Liver (tissue), 8 donors: ENCODE measurements at regions not wholly inside any gene's neighbourhood (a gene's known extent, or its start where the extent isn't known, plus 50 kb on each side); places are given as distances from the start of the nearest gene placed in this dataset.

Source experiments
- DNase-seq: peaks from one replicate; pipeline ENCODE4 v3.0.0-alpha.2; 2017; ENCODE audit warnings: low spot score
- H3K27ac ChIP-seq, 2 donors: one replicate each; pipeline ENCODE4 v1.7.0; 2013; ENCODE audit warnings: inconsistent platforms in 2 of 2, low read length in 2 of 2, control low read depth in 1 of 2, low read depth in 1 of 2, mild to moderate bottlenecking in 1 of 2
- H3K27me3 ChIP-seq, 4 donors: one replicate each; pipeline versions ENCODE4 v1.6.1 to v1.7.0; 2013; ENCODE audit warnings: low read length in 3 of 4, inconsistent platforms in 1 of 4, mild to moderate bottlenecking in 1 of 4, moderate library complexity in 1 of 4; ENCODE audit not compliant: control insufficient read depth in 4 of 4, insufficient read depth in 4 of 4
- H3K36me3 ChIP-seq, 4 donors: one replicate each; pipeline versions ENCODE4 v1.6.1 to v1.7.0; 2013; ENCODE audit warnings: low read length in 3 of 4, mild to moderate bottlenecking in 3 of 4, low read depth in 1 of 4, moderate library complexity in 1 of 4; ENCODE audit not compliant: control insufficient read depth in 4 of 4, insufficient read depth in 3 of 4
- H3K4me1 ChIP-seq, 4 donors: one replicate each; pipeline versions ENCODE4 v1.6.1 to v1.7.0; 2013; ENCODE audit warnings: low read length in 3 of 4, mild to moderate bottlenecking in 3 of 4, moderate library complexity in 1 of 4; ENCODE audit not compliant: control insufficient read depth in 4 of 4, insufficient read depth in 4 of 4
- H3K4me3 ChIP-seq, 3 donors: one replicate each; pipeline versions ENCODE4 v1.6.1 to v1.7.0; 2013; ENCODE audit warnings: low read length in 3 of 3, control low read depth in 1 of 3, low read depth in 1 of 3, mild to moderate bottlenecking in 1 of 3
- H3K9ac ChIP-seq, 2 donors: one replicate each; pipeline ENCODE4 v1.7.0; 2013; ENCODE audit warnings: low read length in 2 of 2, mild to moderate bottlenecking in 2 of 2, moderate library complexity in 2 of 2, control low read depth in 1 of 2, low read depth in 1 of 2
- H3K9me3 ChIP-seq, 4 donors: one replicate each; pipeline versions ENCODE4 v1.6.1 to v1.7.0; 2013; ENCODE audit warnings: low read length in 3 of 4; ENCODE audit not compliant: control insufficient read depth in 4 of 4
- CTCF ChIP-seq: fragments of 150-350 bp; IDR thresholded peaks from 2 replicates; pipeline ENCODE4 v1.5.1; 2017; ENCODE audit warnings: improper control_type of control experiment, low read depth, low read length; ENCODE audit not compliant: missing input control
- EGR1 ChIP-seq, 2 donors: IDR thresholded peaks; 2 replicates each; pipeline ENCODE4 v1.6.1; 2016 to 2018; ENCODE audit warnings: antibody characterized with exemption in 2 of 2, low read depth in 2 of 2
- FOXA1 ChIP-seq: IDR thresholded peaks from 2 replicates; pipeline ENCODE4 v1.6.1; 2016; ENCODE audit warnings: antibody characterized with exemption
- FOXA2 ChIP-seq: IDR thresholded peaks from 2 replicates; pipeline ENCODE4 v1.6.1; 2016; ENCODE audit warnings: antibody characterized with exemption
- GABPA ChIP-seq, 2 donors: IDR thresholded peaks in 1 of 2; conservative IDR thresholded peaks in 1 of 2; 2 replicates each; pipeline ENCODE4 v1.6.1; 2016; ENCODE audit warnings: antibody characterized with exemption in 2 of 2, mild to moderate bottlenecking in 1 of 2, moderate library complexity in 1 of 2
- HNF4A ChIP-seq, 2 donors: conservative IDR thresholded peaks; 2 replicates each; pipeline ENCODE4 v1.6.1; 2016; ENCODE audit warnings: antibody characterized with exemption in 2 of 2, mild to moderate bottlenecking in 2 of 2
- HNF4G ChIP-seq: IDR thresholded peaks from 2 replicates; pipeline ENCODE4 v1.6.1; 2016; ENCODE audit warnings: antibody characterized with exemption
- JUND ChIP-seq, 2 donors: IDR thresholded peaks; 2 replicates each; pipeline ENCODE4 v1.6.1; 2016; ENCODE audit warnings: antibody characterized with exemption in 2 of 2
- MAX ChIP-seq: IDR thresholded peaks from 2 replicates; pipeline ENCODE4 v1.6.1; 2016; ENCODE audit warnings: antibody characterized with exemption
- NR2F2 ChIP-seq: IDR thresholded peaks from 2 replicates; pipeline ENCODE4 v1.6.1; 2016; ENCODE audit warnings: antibody characterized with exemption
- RAD21 ChIP-seq, 2 donors: IDR thresholded peaks; 2 replicates each; pipeline ENCODE4 v1.6.1; 2016; ENCODE audit warnings: antibody characterized with exemption in 2 of 2, mild to moderate bottlenecking in 2 of 2
- RXRA ChIP-seq, 2 donors: IDR thresholded peaks; 2 replicates each; pipeline ENCODE4 v1.6.1; 2017 to 2018; ENCODE audit warnings: antibody characterized with exemption in 2 of 2, mild to moderate bottlenecking in 1 of 2
- SP1 ChIP-seq: IDR thresholded peaks from 2 replicates; pipeline ENCODE4 v1.6.1; 2018; ENCODE audit warnings: antibody characterized with exemption, mild to moderate bottlenecking
- TAF1 ChIP-seq: conservative IDR thresholded peaks from 2 replicates; pipeline ENCODE4 v1.6.1; 2016; ENCODE audit warnings: antibody characterized with exemption, mild to moderate bottlenecking
- YY1 ChIP-seq: IDR thresholded peaks from 2 replicates; pipeline ENCODE4 v1.6.1; 2016; ENCODE audit warnings: antibody characterized with exemption, mild to moderate bottlenecking
- ZBTB33 ChIP-seq: IDR thresholded peaks from 2 replicates; pipeline ENCODE4 v1.6.1; 2016; ENCODE audit warnings: antibody characterized with exemption
- WGBS: extraction: QIAGEN DNeasy Blood & Tissue Kit; methylation state at CpG from one replicate; pipeline ENCODE4 v1.1.7; 2013; 5-methylcytosine and 5-hydroxymethylcytosine counted together
- TF ChIP-seq, protein P1 (sequence below): IDR thresholded peaks from 2 replicates; pipeline ENCODE4 v1.6.1; 2016; ENCODE audit warnings: antibody characterized with exemption
- TF ChIP-seq, protein P2 (sequence below): IDR thresholded peaks from 2 replicates; pipeline ENCODE4 v1.6.1; 2016; ENCODE audit warnings: antibody characterized with exemption, mild to moderate bottlenecking
- donor health status: healthy.
- donor health status: healthy.
- donor health status: healthy.
- donor health status: healthy.
- donor health status: healthy.

- WGBS = 42% methylated on average over 1 of the region's 1 CpG
- Histone ChIP-seq H3K27me3 (no peaks in the 10 kb centered on the region), H3K4me1 (no peaks in the 10 kb centered on the region), H3K36me3 (no peaks in the 10 kb centered on the region), H3K9me3 (no peaks in the 10 kb centered on the region), H3K4me3 (no peak overlapping the region), H3K9ac (no peak overlapping the region), H3K27ac (no peak overlapping the region)
- no peak for DNase-seq
- no peak for TF ChIP-seq HNF4G
- TF ChIP-seq SP1 = no peak
- TF ChIP-seq ZBTB33 = no peak
- TF ChIP-seq, protein P1, sequence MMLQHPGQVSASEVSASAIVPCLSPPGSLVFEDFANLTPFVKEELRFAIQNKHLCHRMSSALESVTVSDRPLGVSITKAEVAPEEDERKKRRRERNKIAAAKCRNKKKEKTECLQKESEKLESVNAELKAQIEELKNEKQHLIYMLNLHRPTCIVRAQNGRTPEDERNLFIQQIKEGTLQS = no peak
- TF ChIP-seq NR2F2 = no peak
- no peak for TF ChIP-seq RXRA (IDR thresholded peaks at IDR 0.05)
- no peak for TF ChIP-seq RAD21 (IDR thresholded peaks at IDR 0.05)
- no peak for TF ChIP-seq FOXA1
- TF ChIP-seq TAF1 = no peak
- no peak for TF ChIP-seq HNF4A (conservative IDR thresholded peaks at IDR 0.05)
- TF ChIP-seq EGR1 (IDR thresholded peaks at IDR 0.05; ENCODE audit: low read depth in 2 of 2) = no peak
- no peak for TF ChIP-seq JUND (IDR thresholded peaks at IDR 0.05)
- no peak for TF ChIP-seq MAX
- no peak for TF ChIP-seq GABPA (IDR thresholded peaks at IDR 0.05 in 1 of 2, conservative IDR thresholded peaks at IDR 0.05 in 1 of 2)
- no peak for TF ChIP-seq CTCF
- TF ChIP-seq YY1 = no peak
- TF ChIP-seq FOXA2 = no peak
- TF ChIP-seq, protein P2, sequence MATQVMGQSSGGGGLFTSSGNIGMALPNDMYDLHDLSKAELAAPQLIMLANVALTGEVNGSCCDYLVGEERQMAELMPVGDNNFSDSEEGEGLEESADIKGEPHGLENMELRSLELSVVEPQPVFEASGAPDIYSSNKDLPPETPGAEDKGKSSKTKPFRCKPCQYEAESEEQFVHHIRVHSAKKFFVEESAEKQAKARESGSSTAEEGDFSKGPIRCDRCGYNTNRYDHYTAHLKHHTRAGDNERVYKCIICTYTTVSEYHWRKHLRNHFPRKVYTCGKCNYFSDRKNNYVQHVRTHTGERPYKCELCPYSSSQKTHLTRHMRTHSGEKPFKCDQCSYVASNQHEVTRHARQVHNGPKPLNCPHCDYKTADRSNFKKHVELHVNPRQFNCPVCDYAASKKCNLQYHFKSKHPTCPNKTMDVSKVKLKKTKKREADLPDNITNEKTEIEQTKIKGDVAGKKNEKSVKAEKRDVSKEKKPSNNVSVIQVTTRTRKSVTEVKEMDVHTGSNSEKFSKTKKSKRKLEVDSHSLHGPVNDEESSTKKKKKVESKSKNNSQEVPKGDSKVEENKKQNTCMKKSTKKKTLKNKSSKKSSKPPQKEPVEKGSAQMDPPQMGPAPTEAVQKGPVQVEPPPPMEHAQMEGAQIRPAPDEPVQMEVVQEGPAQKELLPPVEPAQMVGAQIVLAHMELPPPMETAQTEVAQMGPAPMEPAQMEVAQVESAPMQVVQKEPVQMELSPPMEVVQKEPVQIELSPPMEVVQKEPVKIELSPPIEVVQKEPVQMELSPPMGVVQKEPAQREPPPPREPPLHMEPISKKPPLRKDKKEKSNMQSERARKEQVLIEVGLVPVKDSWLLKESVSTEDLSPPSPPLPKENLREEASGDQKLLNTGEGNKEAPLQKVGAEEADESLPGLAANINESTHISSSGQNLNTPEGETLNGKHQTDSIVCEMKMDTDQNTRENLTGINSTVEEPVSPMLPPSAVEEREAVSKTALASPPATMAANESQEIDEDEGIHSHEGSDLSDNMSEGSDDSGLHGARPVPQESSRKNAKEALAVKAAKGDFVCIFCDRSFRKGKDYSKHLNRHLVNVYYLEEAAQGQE = no peak
Measured at GRCh38 chr14:26021759-26022158, 576.1 kb downstream of the NOVA1 start.
